ENCODE measurements at regions not wholly inside any gene's neighbourhood (a gene's known extent, or its start where the extent isn't known, plus 50 kb on each side); places are given as distances from the start of the nearest gene placed in this dataset.

GRCh38 chr2:43080571-43081021 is 145.8 kb downstream of the ZFP36L2 start:
- DNase-seq (ENCODE audit: low spot score) = no peak
- in situ Hi-C loops (cut with HindIII; ENCODE audit: low sequenced_read_pairs) = no loop called here

- in situ Hi-C loops (cut with HindIII; ENCODE audit: low sequenced_read_pairs) = no loop called here
- DNase-seq (ENCODE audit: low spot score) = no peak
Observed at GRCh38 chr2:43078781-43079755, 147.3 kb downstream of the ZFP36L2 start.

GRCh38 chr2:43078301-43078700 is 148.1 kb downstream of the ZFP36L2 start:
- no peak for DNase-seq (ENCODE audit: low spot score)
- in situ Hi-C loops (cut with HindIII; ENCODE audit: low sequenced_read_pairs) = no loop called here

- no peak for DNase-seq (ENCODE audit: low spot score)
- in situ Hi-C loops (cut with HindIII; ENCODE audit: low sequenced_read_pairs) = no loop called here
Observed at GRCh38 chr2:43077876-43078275, 148.5 kb downstream of the ZFP36L2 start.

GRCh38 chr2:43076676-43077075 is 149.7 kb downstream of the ZFP36L2 start:
- in situ Hi-C loops (cut with HindIII; ENCODE audit: low sequenced_read_pairs) = no loop called here
- DNase-seq (ENCODE audit: low spot score) = no peak

GRCh38 chr2:43075811-43076585 is 150.4 kb downstream of the ZFP36L2 start:
- in situ Hi-C loops (cut with HindIII; ENCODE audit: low sequenced_read_pairs) = no loop called here
- no peak for DNase-seq (ENCODE audit: low spot score)

- in situ Hi-C loops (cut with HindIII; ENCODE audit: low sequenced_read_pairs) = no loop called here
- DNase-seq (ENCODE audit: low spot score) = no peak
Observed at GRCh38 chr2:43075054-43075593, 151.3 kb downstream of the ZFP36L2 start.

- DNase-seq (ENCODE audit: low spot score) = no peak
- in situ Hi-C loops (cut with HindIII; ENCODE audit: low sequenced_read_pairs) = no loop called here
Observed at GRCh38 chr2:43074592-43075053, 151.8 kb downstream of the ZFP36L2 start.

GRCh38 chr2:43074052-43074451 is 152.4 kb downstream of the ZFP36L2 start:
- in situ Hi-C loops (cut with HindIII; ENCODE audit: low sequenced_read_pairs) = no loop called here
- no peak for DNase-seq (ENCODE audit: low spot score)

- DNase-seq (ENCODE audit: low spot score) = no peak
- in situ Hi-C loops (cut with HindIII; ENCODE audit: low sequenced_read_pairs) = no loop called here
Observed at GRCh38 chr2:43073401-43073825, 153.0 kb downstream of the ZFP36L2 start.

GRCh38 chr2:43071599-43072550 is 154.5 kb downstream of the ZFP36L2 start:
- in situ Hi-C loops (cut with HindIII; ENCODE audit: low sequenced_read_pairs) = no loop called here
- no peak for DNase-seq (ENCODE audit: low spot score)

GRCh38 chr2:43070676-43071502 is 155.5 kb downstream of the ZFP36L2 start:
- in situ Hi-C loops (cut with HindIII; ENCODE audit: low sequenced_read_pairs) = no loop called here
- no peak for DNase-seq (ENCODE audit: low spot score)

- no peak for DNase-seq (ENCODE audit: low spot score)
- in situ Hi-C loops (cut with HindIII; ENCODE audit: low sequenced_read_pairs) = no loop called here
Observed at GRCh38 chr2:43070030-43070429, 156.4 kb downstream of the ZFP36L2 start.

GRCh38 chr2:43068631-43069517 is 157.5 kb downstream of the ZFP36L2 start:
- in situ Hi-C loops (cut with HindIII; ENCODE audit: low sequenced_read_pairs) = no loop called here
- no peak for DNase-seq (ENCODE audit: low spot score)

GRCh38 chr2:43068041-43068533 is 158.3 kb downstream of the ZFP36L2 start:
- in situ Hi-C loops (cut with HindIII; ENCODE audit: low sequenced_read_pairs) = no loop called here
- no peak for DNase-seq (ENCODE audit: low spot score)

GRCh38 chr2:43067254-43068040 is 159.0 kb downstream of the ZFP36L2 start:
- in situ Hi-C loops (cut with HindIII; ENCODE audit: low sequenced_read_pairs) = no loop called here
- DNase-seq (ENCODE audit: low spot score) = no peak
